Endothelial cell of umbilical vein (primary cell): ENCODE measurements at regions not wholly inside any gene's neighbourhood (a gene's known extent, or its start where the extent isn't known, plus 50 kb on each side); places are given as distances from the start of the nearest gene placed in this dataset.

ENCODE experiments used
- BruUV-seq: library from RNA; stranded (reverse); fragments of 400-500 nt; replicated peaks from 2 replicates; lab custom pipeline; 2021; lab: Mats Ljungman, UMichigan
- CTCF ChIA-PET: fragments of 300-600, 350-600 bp; sonication (Branson Sonifier 250); formaldehyde crosslinking; loops from one replicate; lab custom pipeline; 2021; ENCODE audit warnings: antibody characterized with exemption, inconsistent platforms; lab: Charles Lee
- POLR2A ChIA-PET: fragments of 300-600, 350-600 bp; sonication (Branson Sonifier 250); formaldehyde crosslinking; loops from one replicate; lab custom pipeline; 2021; ENCODE audit warnings: antibody characterized with exemption, inconsistent platforms; lab: Charles Lee
- DNase-seq: peaks from one replicate; pipeline ENCODE4 v3.0.0-alpha.2; 2011; ENCODE audit warnings: low read depth, low spot score
- FAIRE-seq: peaks from 2 replicates; lab custom pipeline; 2011; peaks lifted over from hg19 to GRCh38; lab: Jason Lieb, UNC
- H2AFZ ChIP-seq: 2 replicates; pipeline ENCODE4 v1.6.0; 2012; ENCODE audit warnings: low read depth, low read length, control low read depth, inconsistent platforms
- H3K27ac ChIP-seq: 2 replicates; pipeline ENCODE4 v1.5.1; 2011; ENCODE audit warnings: low read depth, mild to moderate bottlenecking, control low read depth, low read length, moderate library complexity; ENCODE audit not compliant: insufficient read depth
- H3K27me3 ChIP-seq, 2 experiments: 2 replicates each; pipeline versions ENCODE4 v1.6.0 to v1.6.1; 2011; ENCODE audit warnings: low read length in 2 of 2, mixed read lengths in 1 of 2; ENCODE audit not compliant: control insufficient read depth in 2 of 2, insufficient read depth in 2 of 2
- H3K36me3 ChIP-seq, 2 experiments: 2 replicates in 1 of 2; 3 replicates in 1 of 2; pipeline ENCODE4 v1.5.1; 2011; ENCODE audit warnings: low read length in 2 of 2, mild to moderate bottlenecking in 1 of 2, moderate library complexity in 1 of 2; ENCODE audit not compliant: control insufficient read depth in 2 of 2, insufficient read depth in 2 of 2; ENCODE audit errors: extremely low read depth in 1 of 2
- H3K4me1 ChIP-seq: 3 replicates; pipeline ENCODE4 v1.5.1; 2011; ENCODE audit warnings: mild to moderate bottlenecking, low read length; ENCODE audit not compliant: control insufficient read depth, insufficient read depth; ENCODE audit errors: extremely low read depth
- H3K4me2 ChIP-seq: 2 replicates; pipeline ENCODE4 v1.6.1; 2011; ENCODE audit warnings: low read length, control low read depth, mixed read lengths; ENCODE audit not compliant: insufficient read depth
- H3K4me3 ChIP-seq, 3 experiments: fragments of 200-600 bp in 1 of 3; sonication (generic), shearing (Covaris generic) in 1 of 3; replicated peaks in 1 of 3; 2 replicates each; pipeline ENCODE4 v1.5.1; 2011 to 2016; ENCODE audit warnings: control low read depth in 3 of 3, low read length in 3 of 3, mild to moderate bottlenecking in 2 of 3, inconsistent platforms in 1 of 3, low read depth in 1 of 3, moderate library complexity in 1 of 3; ENCODE audit not compliant: insufficient read depth in 1 of 3
- H3K79me2 ChIP-seq: 2 replicates; pipeline ENCODE4 v1.6.0; 2012; ENCODE audit warnings: low read length, inconsistent platforms; ENCODE audit not compliant: control insufficient read depth, insufficient read depth
- H3K9ac ChIP-seq: replicated peaks from 2 replicates; pipeline ENCODE3; 2011; ENCODE audit warnings: low read length, control low read depth; ENCODE audit not compliant: insufficient read depth; ENCODE audit errors: extremely low read depth
- H3K9me1 ChIP-seq: replicated peaks from 3 replicates; pipeline ENCODE4 v1.6.0; 2011; ENCODE audit warnings: mild to moderate bottlenecking, low read length; ENCODE audit not compliant: control insufficient read depth, insufficient read depth; ENCODE audit errors: extremely low read depth
- H3K9me3 ChIP-seq: replicated peaks from 2 replicates; pipeline ENCODE4 v1.5.1; 2012; ENCODE audit warnings: low read length, inconsistent platforms; ENCODE audit not compliant: control insufficient read depth, insufficient read depth
- H4K20me1 ChIP-seq: replicated peaks from 2 replicates; pipeline ENCODE3; 2011; ENCODE audit warnings: mild to moderate bottlenecking, low read length; ENCODE audit not compliant: control insufficient read depth, insufficient read depth; ENCODE audit errors: extremely low read depth
- EZH2 ChIP-seq: IDR thresholded peaks from 2 replicates; pipeline ENCODE4 v1.6.1; 2012; ENCODE audit warnings: borderline replicate concordance, low read depth, mild to moderate bottlenecking, moderate library complexity, low read length, inconsistent platforms; ENCODE audit not compliant: severe bottlenecking
- FOS ChIP-seq: IDR thresholded peaks from 2 replicates; pipeline ENCODE4 v1.6.1; 2011; ENCODE audit warnings: mild to moderate bottlenecking, low read length, moderate library complexity, borderline replicate concordance; ENCODE audit not compliant: insufficient read depth
- GATA2 ChIP-seq: IDR thresholded peaks from 2 replicates; pipeline ENCODE4 v1.7.0; 2011; ENCODE audit warnings: low read depth, mild to moderate bottlenecking, moderate library complexity, mixed read lengths, low read length; ENCODE audit not compliant: insufficient read length, insufficient read depth
- JUN ChIP-seq: IDR thresholded peaks from 2 replicates; pipeline ENCODE4 v1.6.1; 2011; ENCODE audit warnings: borderline replicate concordance, low read depth; ENCODE audit not compliant: insufficient read length, insufficient read depth
- MYC ChIP-seq: IDR thresholded peaks from one replicate; pipeline ENCODE4 v1.6.1; 2011; ENCODE audit warnings: mild to moderate bottlenecking, low read depth, low read length
- POLR2A ChIP-seq: IDR thresholded peaks from 2 replicates; pipeline ENCODE4 v1.6.1; 2012; ENCODE audit warnings: low read depth, mild to moderate bottlenecking, control low read depth, low read length
- POLR2AphosphoS5 ChIP-seq: IDR thresholded peaks from 2 replicates; pipeline ENCODE4 v1.6.1; 2012; ENCODE audit warnings: low read depth, mild to moderate bottlenecking, control low read depth, low read length, moderate library complexity; ENCODE audit not compliant: insufficient read depth
- dilution Hi-C: fragments of 300-500 bp; cut with MboI; formaldehyde crosslinking; loops from one replicate; pipeline ENCODE4 v1.15.0; 2019; ENCODE audit warnings: low sequenced_read_pairs; ENCODE audit not compliant: extremely low pct_ligation_motif_present
- intact Hi-C: fragments of 100-400 bp; cut with micrococcal nuclease; formaldehyde crosslinking; loops from one replicate; pipeline ENCODE4 v1.10.0; 2022
- TF ChIP-seq, protein P1 (sequence below), 2 donors: IDR thresholded peaks; 1 replicate in 1 of 2; 2 replicates in 1 of 2; pipeline ENCODE4 v1.5.1; 2011; ENCODE audit warnings: low read length in 2 of 2, mild to moderate bottlenecking in 2 of 2, moderate library complexity in 2 of 2, control low read depth in 1 of 2, inconsistent platforms in 1 of 2, low read depth in 1 of 2; ENCODE audit not compliant: insufficient read depth in 1 of 2; ENCODE audit errors: extremely low read depth in 1 of 2
- TF ChIP-seq, protein P2 (sequence below): IDR thresholded peaks from 2 replicates; pipeline ENCODE4 v1.6.1; 2011; ENCODE audit not compliant: insufficient read depth, insufficient read length

DNA sequence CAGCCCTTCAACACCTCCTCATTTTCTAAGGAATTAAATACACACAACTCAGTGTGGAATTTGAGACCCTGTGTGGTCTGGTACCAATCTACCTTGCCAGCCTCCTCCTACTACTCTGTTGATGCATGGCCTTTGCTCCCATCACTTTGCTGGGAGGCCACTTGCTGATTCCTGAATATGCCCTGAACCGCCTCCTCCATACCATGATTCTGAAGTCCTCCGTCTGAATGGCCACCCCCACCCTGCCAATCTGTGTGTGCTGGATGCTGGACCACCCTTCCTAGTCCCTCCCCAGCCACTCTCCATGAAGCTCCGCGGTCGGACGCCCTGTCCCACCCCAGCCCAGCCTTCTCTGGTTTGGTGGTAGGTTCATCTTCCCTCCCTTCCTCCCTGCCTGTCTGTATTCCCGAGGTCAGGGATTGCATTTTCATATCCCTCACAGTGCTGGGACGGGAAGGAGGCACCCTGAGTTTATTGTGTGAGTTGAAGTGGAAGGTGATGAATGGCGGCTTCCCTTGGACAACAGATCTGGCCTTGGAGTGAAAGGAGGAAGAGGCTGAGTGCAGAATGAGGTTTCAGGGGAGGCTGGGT lies 138.3 kb downstream of the CDC5L start:
- H3K4me1 ChIP-seq: no peaks in the 10 kb centered on the region
- no peak for TF ChIP-seq POLR2A
- no peak for TF ChIP-seq JUN
- TF ChIP-seq POLR2AphosphoS5: no peak
- TF ChIP-seq GATA2: no peak
- TF ChIP-seq, protein P1, sequence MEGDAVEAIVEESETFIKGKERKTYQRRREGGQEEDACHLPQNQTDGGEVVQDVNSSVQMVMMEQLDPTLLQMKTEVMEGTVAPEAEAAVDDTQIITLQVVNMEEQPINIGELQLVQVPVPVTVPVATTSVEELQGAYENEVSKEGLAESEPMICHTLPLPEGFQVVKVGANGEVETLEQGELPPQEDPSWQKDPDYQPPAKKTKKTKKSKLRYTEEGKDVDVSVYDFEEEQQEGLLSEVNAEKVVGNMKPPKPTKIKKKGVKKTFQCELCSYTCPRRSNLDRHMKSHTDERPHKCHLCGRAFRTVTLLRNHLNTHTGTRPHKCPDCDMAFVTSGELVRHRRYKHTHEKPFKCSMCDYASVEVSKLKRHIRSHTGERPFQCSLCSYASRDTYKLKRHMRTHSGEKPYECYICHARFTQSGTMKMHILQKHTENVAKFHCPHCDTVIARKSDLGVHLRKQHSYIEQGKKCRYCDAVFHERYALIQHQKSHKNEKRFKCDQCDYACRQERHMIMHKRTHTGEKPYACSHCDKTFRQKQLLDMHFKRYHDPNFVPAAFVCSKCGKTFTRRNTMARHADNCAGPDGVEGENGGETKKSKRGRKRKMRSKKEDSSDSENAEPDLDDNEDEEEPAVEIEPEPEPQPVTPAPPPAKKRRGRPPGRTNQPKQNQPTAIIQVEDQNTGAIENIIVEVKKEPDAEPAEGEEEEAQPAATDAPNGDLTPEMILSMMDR (IDR thresholded peaks at IDR 0.05; ENCODE audit: extremely low read depth in 1 of 2, insufficient read depth in 1 of 2, low read depth in 1 of 2, low read length in 2 of 2): no peak
- TF ChIP-seq FOS: no peak
- TF ChIP-seq, protein P2, sequence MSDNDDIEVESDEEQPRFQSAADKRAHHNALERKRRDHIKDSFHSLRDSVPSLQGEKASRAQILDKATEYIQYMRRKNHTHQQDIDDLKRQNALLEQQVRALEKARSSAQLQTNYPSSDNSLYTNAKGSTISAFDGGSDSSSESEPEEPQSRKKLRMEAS: no peak
- TF ChIP-seq EZH2: no peak
- TF ChIP-seq MYC: no peak

More for the DNA sequence above, 138.3 kb downstream of the CDC5L start:
- ChIA-PET CTCF (no interaction called here), POLR2A (no interaction called here)
- Histone ChIP-seq H3K9ac (no peak overlapping the region), H3K4me3 (no peak overlapping the region), H3K9me1 (no peaks in the 10 kb centered on the region), H3K79me2 (no peaks in the 10 kb centered on the region), H3K9me3 (no peaks in the 10 kb centered on the region), H2AFZ (no peak overlapping the region), H4K20me1 (no peaks in the 10 kb centered on the region), H3K27ac (no peak overlapping the region), H3K27me3 (peaks cover 0 to under 1% of the 10 kb centered on the region in 2 experiments), H3K4me2 (no peak overlapping the region), H3K36me3 (no peaks in the 10 kb centered on the region)
- intact Hi-C loops (no loop called here), dilution Hi-C loops (no loop called here)
- BruUV-seq: no TSS peak
- no peak for DNase-seq
- no peak for FAIRE-seq
